ENCODE measurements at regions not wholly inside any gene's neighbourhood (a gene's known extent, or its start where the extent isn't known, plus 50 kb on each side); places are given as distances from the start of the nearest gene placed in this dataset.

DNA sequence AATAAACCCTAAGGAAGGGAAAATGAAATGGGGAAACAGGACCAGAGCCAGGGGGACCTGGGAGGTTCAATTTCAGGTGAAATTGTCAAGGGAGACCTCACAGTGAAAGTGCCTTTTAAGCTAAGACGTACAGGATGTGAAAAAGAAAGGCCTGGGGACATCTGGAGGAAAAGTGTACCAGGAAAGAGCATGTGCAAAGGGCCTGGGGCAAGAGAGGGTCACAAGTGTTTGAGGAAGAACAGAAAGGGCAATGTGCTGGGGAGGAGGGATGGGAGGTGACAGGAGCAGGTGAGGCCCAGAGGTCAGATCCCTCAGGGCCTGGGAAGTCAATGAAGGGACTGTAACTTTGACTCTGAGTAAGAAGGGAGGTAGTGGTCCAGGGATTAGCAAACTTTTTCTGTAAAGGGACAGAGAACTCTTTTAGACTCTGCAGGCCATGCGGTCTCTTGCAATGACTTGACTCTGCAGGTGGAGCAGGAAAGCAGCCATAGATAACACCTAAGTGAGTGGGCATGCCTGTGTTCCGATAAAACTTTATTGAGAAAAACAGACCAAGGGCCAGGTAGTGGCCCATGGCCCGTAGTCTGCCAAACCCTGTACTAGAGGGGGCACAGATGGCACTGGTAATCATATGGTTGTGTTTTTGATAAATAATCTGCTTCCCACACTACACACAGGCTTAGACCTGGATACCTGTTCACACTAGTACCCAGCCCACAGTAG is 93.8 kb downstream of the LITAF start:
- no peaks in the 10 kb centered on the region for H3K36me3 Mint-ChIP-seq
- peaks cover 20% of the 10 kb centered on the region for H3K4me1 Mint-ChIP-seq (ENCODE audit: unreplicated experiment)
- H3K27me3 Mint-ChIP-seq = no peaks in the 10 kb centered on the region
- TF ChIP-seq, protein P1, sequence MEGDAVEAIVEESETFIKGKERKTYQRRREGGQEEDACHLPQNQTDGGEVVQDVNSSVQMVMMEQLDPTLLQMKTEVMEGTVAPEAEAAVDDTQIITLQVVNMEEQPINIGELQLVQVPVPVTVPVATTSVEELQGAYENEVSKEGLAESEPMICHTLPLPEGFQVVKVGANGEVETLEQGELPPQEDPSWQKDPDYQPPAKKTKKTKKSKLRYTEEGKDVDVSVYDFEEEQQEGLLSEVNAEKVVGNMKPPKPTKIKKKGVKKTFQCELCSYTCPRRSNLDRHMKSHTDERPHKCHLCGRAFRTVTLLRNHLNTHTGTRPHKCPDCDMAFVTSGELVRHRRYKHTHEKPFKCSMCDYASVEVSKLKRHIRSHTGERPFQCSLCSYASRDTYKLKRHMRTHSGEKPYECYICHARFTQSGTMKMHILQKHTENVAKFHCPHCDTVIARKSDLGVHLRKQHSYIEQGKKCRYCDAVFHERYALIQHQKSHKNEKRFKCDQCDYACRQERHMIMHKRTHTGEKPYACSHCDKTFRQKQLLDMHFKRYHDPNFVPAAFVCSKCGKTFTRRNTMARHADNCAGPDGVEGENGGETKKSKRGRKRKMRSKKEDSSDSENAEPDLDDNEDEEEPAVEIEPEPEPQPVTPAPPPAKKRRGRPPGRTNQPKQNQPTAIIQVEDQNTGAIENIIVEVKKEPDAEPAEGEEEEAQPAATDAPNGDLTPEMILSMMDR (conservative IDR thresholded peaks at IDR 0.05) = no peak
- DNase-seq (ENCODE audit: extremely low spot score, unreplicated experiment) = no peak
- H3K4me3 Mint-ChIP-seq = no peak overlapping the region
- no peak overlapping the region for H3K27ac Mint-ChIP-seq
- H3K9me3 Mint-ChIP-seq = peaks cover 10% of the 10 kb centered on the region

DNA sequence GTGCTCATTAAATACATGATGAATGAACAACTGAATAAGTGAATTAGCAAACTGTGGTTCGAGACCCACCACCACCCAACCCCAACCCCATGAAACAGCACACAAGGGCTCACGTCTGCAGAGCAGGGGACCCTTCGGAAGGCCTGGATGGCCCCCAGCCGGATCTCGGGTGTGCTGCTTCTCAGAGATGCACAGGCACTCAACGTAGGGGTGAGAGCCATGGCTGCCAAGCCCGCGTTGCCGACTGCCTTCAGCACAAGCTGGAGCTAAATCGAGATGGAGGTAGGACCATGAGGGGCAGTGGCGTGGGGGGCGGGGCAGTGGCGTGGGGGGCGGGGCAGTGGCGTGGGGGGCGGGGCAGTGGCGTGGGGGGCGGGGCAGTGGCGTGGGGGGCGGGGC is 93.2 kb downstream of the LITAF start:
- H3K27ac Mint-ChIP-seq = no peak overlapping the region
- peaks cover 21% of the 10 kb centered on the region for H3K4me1 Mint-ChIP-seq (ENCODE audit: unreplicated experiment)
- no peaks in the 10 kb centered on the region for H3K27me3 Mint-ChIP-seq
- no peak for DNase-seq (ENCODE audit: extremely low spot score, unreplicated experiment)
- no peaks in the 10 kb centered on the region for H3K36me3 Mint-ChIP-seq
- H3K9me3 Mint-ChIP-seq = peaks cover 10% of the 10 kb centered on the region
- H3K4me3 Mint-ChIP-seq = no peak overlapping the region
- TF ChIP-seq, protein P1 (conservative IDR thresholded peaks at IDR 0.05) = no peak

DNA sequence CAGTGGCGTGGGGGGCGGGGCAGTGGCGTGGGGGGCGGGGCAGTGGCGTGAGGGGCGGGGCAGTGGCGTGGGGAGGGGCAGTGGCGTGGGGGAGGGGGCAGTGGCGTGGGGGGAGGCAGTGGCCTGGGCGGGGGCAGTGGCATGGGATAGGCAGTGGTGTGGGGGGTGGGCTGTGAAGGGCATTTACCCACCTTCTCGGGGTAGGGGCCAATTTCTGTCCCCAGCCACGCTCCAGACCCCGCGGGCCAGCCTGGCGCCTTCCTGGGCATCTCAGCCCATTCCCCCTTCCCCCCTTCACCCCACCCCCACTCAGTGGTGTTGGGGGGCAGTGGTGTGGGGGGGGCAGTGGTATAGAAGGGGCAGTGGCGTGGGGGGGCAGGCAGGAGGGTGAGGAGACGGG is 92.7 kb downstream of the LITAF start:
- Mint-ChIP-seq H3K36me3 (no peaks in the 10 kb centered on the region), H3K27ac (no peak overlapping the region), H3K4me3 (no peak overlapping the region), H3K27me3 (no peaks in the 10 kb centered on the region), H3K9me3 (peaks cover 10% of the 10 kb centered on the region), H3K4me1 (ENCODE audit: unreplicated experiment) (peaks cover 21% of the 10 kb centered on the region)
- TF ChIP-seq, protein P1 (conservative IDR thresholded peaks at IDR 0.05) = no peak
- DNase-seq (ENCODE audit: extremely low spot score, unreplicated experiment) = no peak

DNA sequence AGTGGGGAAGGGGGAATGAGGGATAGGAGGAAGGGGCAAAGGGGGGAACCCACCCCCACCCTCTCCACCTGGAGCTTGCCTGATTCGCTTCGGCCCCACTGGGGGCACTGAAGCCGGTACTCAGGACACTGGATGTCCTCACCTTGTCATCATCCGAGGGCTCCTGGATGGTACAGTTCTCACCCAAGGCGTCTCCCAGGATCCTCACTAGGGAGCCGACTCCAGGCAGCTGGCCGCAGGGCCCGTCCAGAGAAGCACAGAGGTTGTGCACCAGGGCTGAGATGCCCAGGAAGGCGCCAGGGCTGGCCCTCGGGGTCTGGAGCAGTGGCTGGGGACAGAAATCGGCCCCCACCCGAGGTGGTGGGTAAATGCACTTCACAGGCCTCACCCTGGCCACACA is 92.3 kb downstream of the LITAF start:
- Mint-ChIP-seq H3K27me3 (no peaks in the 10 kb centered on the region), H3K27ac (no peak overlapping the region), H3K36me3 (no peaks in the 10 kb centered on the region), H3K4me3 (no peak overlapping the region), H3K4me1 (ENCODE audit: unreplicated experiment) (peaks cover 21% of the 10 kb centered on the region), H3K9me3 (peaks cover 10% of the 10 kb centered on the region)
- TF ChIP-seq, protein P1 (conservative IDR thresholded peaks at IDR 0.05) = no peak
- DNase-seq (ENCODE audit: extremely low spot score, unreplicated experiment) = no peak

DNA sequence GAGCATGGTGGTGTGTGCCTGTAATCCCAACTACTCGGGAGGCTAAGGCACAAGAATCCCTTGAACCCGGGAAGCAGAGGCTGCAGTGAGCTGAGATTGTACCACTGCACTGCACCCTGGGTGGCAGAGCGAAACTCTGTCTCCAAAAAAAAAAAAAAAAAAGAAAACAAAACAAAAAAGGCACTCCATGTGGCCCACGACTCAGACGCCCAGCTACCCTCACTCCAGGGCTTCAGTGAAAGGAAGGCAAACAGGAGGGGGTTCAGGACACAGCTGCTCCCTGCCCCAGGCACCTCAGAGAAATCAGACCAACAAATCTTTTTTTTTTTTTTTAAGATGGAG is 91.7 kb downstream of the LITAF start:
- TF ChIP-seq, protein P1 (conservative IDR thresholded peaks at IDR 0.05) = no peak
- Mint-ChIP-seq H3K4me3 (no peak overlapping the region), H3K27ac (no peak overlapping the region), H3K36me3 (no peaks in the 10 kb centered on the region), H3K4me1 (ENCODE audit: unreplicated experiment) (peaks cover 21% of the 10 kb centered on the region), H3K9me3 (peaks cover 10% of the 10 kb centered on the region), H3K27me3 (no peaks in the 10 kb centered on the region)
- DNase-seq (ENCODE audit: extremely low spot score, unreplicated experiment) = no peak

Data from type B pancreatic cell (in vitro differentiated cells).